Smooth muscle cell (in vitro differentiated cells): ENCODE measurements at regions not wholly inside any gene's neighbourhood (a gene's known extent, or its start where the extent isn't known, plus 50 kb on each side); places are given as distances from the start of the nearest gene placed in this dataset.

Experiments
- DNase-seq: peaks from one replicate; lab custom pipeline; 2025; ENCODE audit not compliant: unreplicated experiment; lab: John Stamatoyannopoulos, UW
- H2AFZ ChIP-seq: fragments of 200-600 bp; sonication (generic); 2 replicates; pipeline ENCODE4 v1.6.0; 2016; ENCODE audit warnings: antibody characterized with exemption, low read depth, mild to moderate bottlenecking
- H3F3A ChIP-seq: fragments of 200-600 bp; sonication (generic); 2 replicates; pipeline ENCODE4 v1.6.0; 2017; ENCODE audit warnings: antibody characterized with exemption, low read depth
- H3K27ac ChIP-seq: fragments of 200-600 bp; sonication (generic); 2 replicates; pipeline ENCODE4 v1.5.1; 2016; ENCODE audit warnings: low read depth, mild to moderate bottlenecking
- H3K27me3 ChIP-seq: fragments of 200-600 bp; sonication (generic); 2 replicates; pipeline ENCODE4 v1.6.1; 2016; ENCODE audit warnings: low read depth, mild to moderate bottlenecking
- H3K36me3 ChIP-seq: fragments of 200-600 bp; sonication (generic); 2 replicates; pipeline ENCODE4 v1.5.1; 2016; ENCODE audit warnings: low read depth
- H3K4me1 ChIP-seq: fragments of 200-600 bp; sonication (generic); 2 replicates; pipeline ENCODE4 v1.5.1; 2016; ENCODE audit warnings: low read depth
- H3K4me2 ChIP-seq: fragments of 200-600 bp; sonication (generic); 2 replicates; pipeline ENCODE4 v1.6.0; 2016; ENCODE audit warnings: mild to moderate bottlenecking
- H3K4me3 ChIP-seq: fragments of 200-600 bp; sonication (generic); 2 replicates; pipeline ENCODE4 v1.5.1; 2016; ENCODE audit warnings: mild to moderate bottlenecking
- H3K79me2 ChIP-seq: fragments of 200-600 bp; sonication (generic); 2 replicates; pipeline ENCODE4 v1.6.0; 2016; ENCODE audit warnings: low read depth, mild to moderate bottlenecking
- H3K9ac ChIP-seq: fragments of 200-600 bp; sonication (generic); 2 replicates; pipeline ENCODE4 v1.6.0; 2016; ENCODE audit warnings: low read depth
- H3K9me3 ChIP-seq: fragments of 200-600 bp; sonication (generic); replicated peaks from 2 replicates; pipeline ENCODE4 v1.5.1; 2016; ENCODE audit warnings: low read depth
- H4K20me1 ChIP-seq: fragments of 200-600 bp; sonication (generic); 2 replicates; pipeline ENCODE4 v1.6.0; 2016; ENCODE audit warnings: low read depth
- CTCF ChIP-seq: fragments of 200-600 bp; sonication (generic); IDR thresholded peaks from 2 replicates; pipeline ENCODE4 v1.5.1; 2017; ENCODE audit warnings: borderline replicate concordance, mild to moderate bottlenecking, antibody characterized with exemption; ENCODE audit not compliant: insufficient read depth, poor library complexity, severe bottlenecking
- WGBS: methylation state at CpG from one replicate; pipeline ENCODE4 v1.1.7; 2016; ENCODE audit warnings: low lambda C conversion rate; 5-methylcytosine and 5-hydroxymethylcytosine counted together

DNA sequence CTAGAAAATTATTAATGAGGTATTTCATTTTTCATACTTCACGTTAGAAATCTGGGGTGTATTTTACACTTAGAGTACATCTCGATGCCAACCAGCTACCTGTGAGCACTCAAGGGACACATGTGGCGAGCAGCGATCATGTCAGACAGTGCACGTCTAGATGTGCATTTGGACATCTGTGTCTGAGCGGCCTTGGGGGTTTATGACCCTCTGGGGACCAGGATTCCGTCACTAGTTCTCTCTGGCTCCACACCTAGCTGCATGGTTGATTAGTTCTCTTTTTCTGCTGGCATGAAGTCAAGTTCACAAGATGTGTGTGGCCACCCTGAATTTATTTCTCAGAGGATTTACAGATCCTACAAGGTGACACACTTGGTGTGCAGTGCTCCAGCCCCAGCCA is 192.2 kb downstream of the TSN start:
- TF ChIP-seq CTCF = no peak
- DNase-seq = no peak
- Histone ChIP-seq H3K9me3 (no peaks in the 10 kb centered on the region), H3F3A (peaks cover 12% of the 10 kb centered on the region), H3K27ac (no peak overlapping the region), H3K4me3 (no peak overlapping the region), H3K36me3 (no peaks in the 10 kb centered on the region), H3K9ac (no peak overlapping the region), H3K4me2 (no peak overlapping the region), H3K27me3 (no peaks in the 10 kb centered on the region), H4K20me1 (no peaks in the 10 kb centered on the region), H2AFZ (no peak overlapping the region), H3K4me1 (no peaks in the 10 kb centered on the region), H3K79me2 (no peaks in the 10 kb centered on the region)
- 94% methylated on average over 7 of the region's 7 CpGs for WGBS

DNA sequence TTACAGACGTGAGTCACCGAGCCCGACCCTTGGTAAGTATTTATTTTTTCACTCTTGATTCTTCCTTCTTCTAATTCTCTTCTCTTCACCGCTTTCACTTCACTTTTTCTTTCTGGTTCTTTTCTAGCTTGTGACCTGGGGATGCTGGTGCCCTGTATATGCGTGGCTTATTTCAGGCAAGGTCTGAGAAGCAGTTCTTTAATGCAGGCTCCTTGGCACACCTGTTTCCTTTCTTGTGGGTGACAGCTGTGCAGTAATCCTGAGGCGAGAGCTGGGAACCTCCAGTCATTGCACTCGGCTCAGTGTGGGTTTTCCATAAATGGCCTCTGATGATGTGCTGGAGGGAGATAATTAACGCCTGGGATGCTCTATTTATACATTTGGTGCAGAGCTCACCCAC is 193.8 kb downstream of the TSN start:
- Histone ChIP-seq H3K9ac (no peak overlapping the region), H3F3A (peaks cover 3% of the 10 kb centered on the region), H2AFZ (no peak overlapping the region), H3K4me1 (no peaks in the 10 kb centered on the region), H3K27me3 (no peaks in the 10 kb centered on the region), H4K20me1 (no peaks in the 10 kb centered on the region), H3K79me2 (no peaks in the 10 kb centered on the region), H3K27ac (no peak overlapping the region), H3K9me3 (no peaks in the 10 kb centered on the region), H3K36me3 (no peaks in the 10 kb centered on the region), H3K4me2 (no peak overlapping the region), H3K4me3 (no peak overlapping the region)
- WGBS = 83% methylated on average over 8 of the region's 8 CpGs
- no peak for DNase-seq
- no peak for TF ChIP-seq CTCF

DNA sequence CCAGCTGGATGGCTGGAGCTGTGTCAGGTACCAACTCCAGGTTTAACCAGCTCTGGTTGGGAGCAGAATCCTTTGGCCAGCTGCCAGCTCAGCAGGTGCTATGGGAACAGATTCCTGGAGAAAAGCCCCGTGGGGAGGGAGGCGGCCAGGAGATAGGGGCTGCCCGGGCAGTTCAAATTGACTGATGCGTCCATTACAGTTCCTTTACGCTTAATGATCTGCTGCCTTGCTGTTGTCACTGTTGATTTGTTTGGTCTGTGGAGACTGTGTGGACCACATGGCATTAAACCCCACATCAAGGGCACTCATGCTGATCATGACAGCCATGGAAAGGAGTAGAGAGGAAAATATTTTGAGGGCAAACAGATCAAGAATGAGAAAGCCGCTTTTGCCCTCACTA is 200.0 kb downstream of the TSN start:
- H3K27me3 ChIP-seq = peaks cover 9% of the 10 kb centered on the region
- H3K9me3 ChIP-seq = no peaks in the 10 kb centered on the region
- no peaks in the 10 kb centered on the region for H4K20me1 ChIP-seq
- DNase-seq = no peak
- H3K79me2 ChIP-seq = no peaks in the 10 kb centered on the region
- H3F3A ChIP-seq = no peaks in the 10 kb centered on the region
- H3K36me3 ChIP-seq = no peaks in the 10 kb centered on the region
- no peak overlapping the region for H3K27ac ChIP-seq
- H3K4me2 ChIP-seq = no peak overlapping the region
- no peak for TF ChIP-seq CTCF
- no peak overlapping the region for H3K9ac ChIP-seq
- no peaks in the 10 kb centered on the region for H3K4me1 ChIP-seq
- H2AFZ ChIP-seq = no peak overlapping the region
- 87% methylated on average over 6 of the region's 6 CpGs for WGBS
- H3K4me3 ChIP-seq = no peak overlapping the region

GRCh38 chr2:121955872-121956271 is 200.4 kb downstream of the TSN start:
- TF ChIP-seq CTCF = no peak
- 92% methylated on average over 9 of the region's 9 CpGs for WGBS
- Histone ChIP-seq H3F3A (no peaks in the 10 kb centered on the region), H3K4me1 (no peaks in the 10 kb centered on the region), H3K4me2 (no peak overlapping the region), H3K27me3 (peaks cover 9% of the 10 kb centered on the region), H2AFZ (no peak overlapping the region), H4K20me1 (no peaks in the 10 kb centered on the region), H3K9ac (no peak overlapping the region), H3K79me2 (no peaks in the 10 kb centered on the region), H3K9me3 (no peaks in the 10 kb centered on the region), H3K36me3 (no peaks in the 10 kb centered on the region), H3K27ac (no peak overlapping the region), H3K4me3 (no peak overlapping the region)
- DNase-seq = no peak
